ENCODE measurements at regions not wholly inside any gene's neighbourhood (a gene's known extent, or its start where the extent isn't known, plus 50 kb on each side); places are given as distances from the start of the nearest gene placed in this dataset.

GRCh38 chr16:59686405-59686804 lies 952.3 kb upstream of the GOT2 start:
- TF ChIP-seq CTCF (IDR thresholded peaks at IDR 0.05) (no peak), POLR2A (IDR thresholded peaks at IDR 0.05) (no peak)

Measured in uterus (tissue), 2 donors.